ENCODE measurements at regions not wholly inside any gene's neighbourhood (a gene's known extent, or its start where the extent isn't known, plus 50 kb on each side); places are given as distances from the start of the nearest gene placed in this dataset.

GRCh38 chr4:119750048-119750447 is 121.4 kb upstream of the PDE5A start:
- POLR2A ChIA-PET, result no interaction called here

More at GRCh38 chr4:119750048-119750447, 121.4 kb upstream of the PDE5A start:
- DNase-seq (ENCODE audit: low read depth, low spot score) (no peak), FAIRE-seq (no peak)
- Histone ChIP-seq H3K9me1 (replicated peaks; ENCODE audit: control insufficient read depth, extremely low read depth, insufficient read depth, low read length) (no peaks in the 10 kb centered on the region), H3K4me1 (ENCODE audit: control insufficient read depth, extremely low read depth, insufficient read depth, low read length) (no peaks in the 10 kb centered on the region), H3K36me3 (ENCODE audit: control insufficient read depth in 2 of 2, extremely low read depth in 1 of 2, insufficient read depth in 2 of 2, low read length in 2 of 2) (no peaks in the 10 kb centered on the region), H3K27me3 (ENCODE audit: control insufficient read depth in 2 of 2, insufficient read depth in 2 of 2, low read length in 2 of 2) (peaks cover 2% of the 10 kb centered on the region in 2 experiments), H3K4me2 (ENCODE audit: insufficient read depth, low read length) (no peak overlapping the region), H3K27ac (ENCODE audit: insufficient read depth, low read depth, low read length) (no peak overlapping the region), H3K9me3 (replicated peaks; ENCODE audit: control insufficient read depth, insufficient read depth, low read length) (no peaks in the 10 kb centered on the region), H4K20me1 (replicated peaks; ENCODE audit: control insufficient read depth, extremely low read depth, insufficient read depth, low read length) (no peaks in the 10 kb centered on the region), H3K79me2 (ENCODE audit: control insufficient read depth, insufficient read depth, low read length) (no peaks in the 10 kb centered on the region), H2AFZ (ENCODE audit: low read depth, low read length) (no peak overlapping the region), H3K9ac (replicated peaks; ENCODE audit: extremely low read depth, insufficient read depth, low read length) (no peak overlapping the region), H3K4me3 (replicated peaks in 1 of 3; ENCODE audit: insufficient read depth in 1 of 3, low read depth in 1 of 3, low read length in 3 of 3) (no peak overlapping the region)
- no TSS peak for BruUV-seq (replicated peaks)
- TF ChIP-seq FOS (IDR thresholded peaks at IDR 0.05; ENCODE audit: borderline replicate concordance, insufficient read depth, low read length), result no peak
- TF ChIP-seq JUN (IDR thresholded peaks at IDR 0.05; ENCODE audit: borderline replicate concordance, insufficient read depth, insufficient read length, low read depth), result no peak
- no peak for TF ChIP-seq GATA2 (IDR thresholded peaks at IDR 0.05; ENCODE audit: insufficient read depth, insufficient read length, low read depth, low read length)
- no peak for TF ChIP-seq POLR2AphosphoS5 (IDR thresholded peaks at IDR 0.05; ENCODE audit: insufficient read depth, low read depth, low read length)
- TF ChIP-seq MYC (IDR thresholded peaks at IDR 0.05; ENCODE audit: low read depth, low read length), result no peak
- TF ChIP-seq EZH2 (IDR thresholded peaks at IDR 0.05; ENCODE audit: borderline replicate concordance, low read depth, low read length, severe bottlenecking), result no peak
- no peak for TF ChIP-seq POLR2A (IDR thresholded peaks at IDR 0.05; ENCODE audit: low read depth, low read length)
- TF ChIP-seq CTCF (IDR thresholded peaks at IDR 0.05; ENCODE audit: extremely low read depth in 1 of 2, insufficient read depth in 1 of 2, low read depth in 1 of 2, low read length in 2 of 2), result no peak
- TF ChIP-seq MAX (IDR thresholded peaks at IDR 0.05; ENCODE audit: insufficient read depth, insufficient read length), result no peak
- dilution Hi-C loops (cut with MboI; ENCODE audit: extremely low pct_ligation_motif_present, low sequenced_read_pairs) (no loop called here), intact Hi-C loops (cut with micrococcal nuclease) (no loop called here)
- CTCF ChIA-PET, result interaction anchor here (1.2 to 2.1 kb wide), 2 partner anchors 10 to 121 kb away, joined by 3 to 10 read pairs; partner anchors contain the start of gene PDE5A
